A673 (cell line): ENCODE measurements at regions not wholly inside any gene's neighbourhood (a gene's known extent, or its start where the extent isn't known, plus 50 kb on each side); places are given as distances from the start of the nearest gene placed in this dataset.

Experiments used
- BruUV-seq: library from RNA; stranded (reverse); fragments of 400-500 nt; replicated peaks from 2 replicates; lab custom pipeline; 2021; lab: Mats Ljungman, UMichigan
- CTCF ChIA-PET: fragments of 300-600 bp; sonication (Branson Sonifier 250); formaldehyde crosslinking; loops from one replicate; lab custom pipeline; 2022; ENCODE audit warnings: antibody characterized with exemption; lab: Charles Lee
- POLR2A ChIA-PET: fragments of 300-600 bp; sonication (Branson Sonifier 250); formaldehyde crosslinking; loops from one replicate; lab custom pipeline; 2022; ENCODE audit warnings: antibody characterized with exemption; ENCODE audit not compliant: low non-redundant PET; lab: Charles Lee
- DNase-seq: peaks from one replicate; pipeline ENCODE4 v3.0.0-alpha.2; 2015; ENCODE audit warnings: low spot score
- H3K27ac ChIP-seq: fragments of 200-600 bp; sonication (generic); 2 replicates; pipeline ENCODE4 v1.5.1; 2016; ENCODE audit warnings: mixed run types, low read depth, mild to moderate bottlenecking, mixed read lengths, antibody characterized with exemption, low read length; ENCODE audit not compliant: poor library complexity, severe bottlenecking
- H3K27me3 ChIP-seq: fragments of 200-600 bp; sonication (generic); replicated peaks from 2 replicates; pipeline ENCODE4 v1.6.1; 2017; ENCODE audit warnings: mixed run types, low read depth, mild to moderate bottlenecking, mixed read lengths, antibody characterized with exemption, low read length; ENCODE audit not compliant: insufficient read depth, poor library complexity
- H3K36me3 ChIP-seq: fragments of 200-600 bp; sonication (generic); 2 replicates; pipeline ENCODE4 v1.6.1; 2016; ENCODE audit warnings: mixed run types, mild to moderate bottlenecking, mixed read lengths, antibody characterized with exemption, low read length; ENCODE audit not compliant: insufficient read depth, poor library complexity, severe bottlenecking
- H3K4me1 ChIP-seq: fragments of 200-600 bp; sonication (generic); 2 replicates; pipeline ENCODE4 v1.6.1; 2017; ENCODE audit warnings: mixed run types, mild to moderate bottlenecking, mixed read lengths, antibody characterized with exemption, low read length; ENCODE audit not compliant: insufficient read depth, poor library complexity, severe bottlenecking
- H3K4me3 ChIP-seq: fragments of 200-600 bp; sonication (generic); 2 replicates; pipeline ENCODE4 v1.5.1; 2016; ENCODE audit warnings: low read depth, mixed run types, mild to moderate bottlenecking, mixed read lengths, low read length; ENCODE audit not compliant: poor library complexity, severe bottlenecking
- H3K9me3 ChIP-seq: fragments of 200-600 bp; sonication (generic); 2 replicates; pipeline ENCODE4 v1.6.1; 2016; ENCODE audit warnings: mixed run types, low read depth, mild to moderate bottlenecking, mixed read lengths, antibody characterized with exemption, low read length; ENCODE audit not compliant: poor library complexity, severe bottlenecking
- CTCF ChIP-seq: fragments of 300-800, 200-600 bp; sonication (generic); conservative IDR thresholded peaks from 2 replicates; pipeline ENCODE4 v1.5.1; 2017; ENCODE audit warnings: low read depth, mild to moderate bottlenecking, antibody characterized with exemption, low read length, moderate library complexity, mixed read lengths
- EZH2 ChIP-seq: fragments of 200-600 bp; sonication (generic); IDR thresholded peaks from 2 replicates; pipeline ENCODE4 v1.6.1; 2017; ENCODE audit warnings: borderline replicate concordance, low read depth, mild to moderate bottlenecking, mixed read lengths, antibody characterized with exemption, low read length; ENCODE audit not compliant: poor library complexity, severe bottlenecking
- intact Hi-C: fragments of 100-400 bp; cut with micrococcal nuclease; formaldehyde crosslinking; loops from one replicate; pipeline ENCODE4 v1.10.0; 2022; ENCODE audit not compliant: unreplicated experiment

- ChIA-PET CTCF (no interaction called here), POLR2A (no interaction called here)
- Histone ChIP-seq H3K27me3 (no peaks in the 10 kb centered on the region), H3K4me3 (no peak overlapping the region), H3K36me3 (no peaks in the 10 kb centered on the region), H3K4me1 (peaks cover 12% of the 10 kb centered on the region), H3K9me3 (peaks cover 13% of the 10 kb centered on the region), H3K27ac (no peak overlapping the region)
- TF ChIP-seq EZH2, result no peak
- TF ChIP-seq CTCF, result no peak
- intact Hi-C loops, result no loop called here
- no TSS peak for BruUV-seq
- no peak for DNase-seq
These were observed 174.9 kb downstream of the ASB1 start for GRCh38 chr2:238601433-238602222.

- Histone ChIP-seq H3K27ac (no peak overlapping the region), H3K27me3 (no peaks in the 10 kb centered on the region), H3K36me3 (no peaks in the 10 kb centered on the region), H3K9me3 (peaks cover 13% of the 10 kb centered on the region), H3K4me3 (no peak overlapping the region), H3K4me1 (peaks cover 4% of the 10 kb centered on the region)
- no TSS peak for BruUV-seq
- ChIA-PET CTCF (no interaction called here), POLR2A (no interaction called here)
- intact Hi-C loops, result no loop called here
- no peak for TF ChIP-seq EZH2
- no peak for TF ChIP-seq CTCF
- no peak for DNase-seq
These were observed 175.7 kb downstream of the ASB1 start for GRCh38 chr2:238602223-238602960.

GRCh38 chr2:238603596-238603995, 176.9 kb downstream of the ASB1 start:
- H3K27ac ChIP-seq, result no peak overlapping the region
- no TSS peak for BruUV-seq
- intact Hi-C loops, result no loop called here
- H3K4me3 ChIP-seq, result no peak overlapping the region
- TF ChIP-seq EZH2 (no peak), CTCF (no peak)
- no peaks in the 10 kb centered on the region for H3K4me1 ChIP-seq
- H3K36me3 ChIP-seq, result no peaks in the 10 kb centered on the region
- no peak for DNase-seq
- H3K9me3 ChIP-seq, result peaks cover 13% of the 10 kb centered on the region
- ChIA-PET POLR2A (no interaction called here), CTCF (no interaction called here)
- no peaks in the 10 kb centered on the region for H3K27me3 ChIP-seq
